Esophagus muscularis mucosa (tissue), 4 donors: ENCODE measurements at regions not wholly inside any gene's neighbourhood (a gene's known extent, or its start where the extent isn't known, plus 50 kb on each side); places are given as distances from the start of the nearest gene placed in this dataset.

Experiments
- DNase-seq: peaks from one replicate; pipeline ENCODE4 v3.0.0-alpha.2; 2017; ENCODE audit errors: extremely low spot score
- H3K27ac ChIP-seq, 4 donors: fragments of 200-600 bp; sonication (generic); replicated peaks in 1 of 4; 1 replicate in 3 of 4; 2 replicates in 1 of 4; pipeline ENCODE4 v1.5.1; 2016 to 2019; ENCODE audit warnings: mild to moderate bottlenecking in 1 of 4
- H3K27me3 ChIP-seq, 4 donors: fragments of 200-600 bp; sonication (generic); one replicate each; pipeline versions ENCODE4 v1.5.1 to v1.6.0; 2016 to 2019
- H3K36me3 ChIP-seq, 4 donors: fragments of 200-600 bp; sonication (generic); one replicate each; pipeline ENCODE4 v1.5.1; 2016 to 2019
- H3K4me1 ChIP-seq, 4 donors: fragments of 200-600 bp; sonication (generic); one replicate each; pipeline ENCODE4 v1.5.1; 2016 to 2019
- H3K4me3 ChIP-seq, 4 donors: fragments of 200-600 bp; sonication (generic); 1 replicate in 2 of 4; 2 replicates in 2 of 4; pipeline ENCODE4 v1.5.1; 2016 to 2019; ENCODE audit warnings: mild to moderate bottlenecking in 4 of 4, moderate library complexity in 1 of 4
- H3K9me3 ChIP-seq, 4 donors: fragments of 200-600 bp; sonication (generic); 1 replicate in 3 of 4; 2 replicates in 1 of 4; pipeline ENCODE4 v1.5.1; 2016 to 2019
- CTCF ChIP-seq, 3 experiments: fragments of 200-600 bp in 2 of 3; fragments of 450-650 bp in 1 of 3; sonication (generic) in 2 of 3; IDR thresholded peaks; one replicate each; pipeline ENCODE4 v1.5.1; 2017 to 2019; ENCODE audit warnings: antibody characterized with exemption in 3 of 3, mild to moderate bottlenecking in 2 of 3, moderate library complexity in 1 of 3
- EP300 ChIP-seq: sonication (generic); formaldehyde crosslinking; IDR thresholded peaks from one replicate; pipeline ENCODE4 v1.6.1; 2017; ENCODE audit warnings: antibody characterized with exemption
- POLR2A ChIP-seq: fragments of 450-650 bp; IDR thresholded peaks from one replicate; pipeline ENCODE4 v1.6.1; 2017; ENCODE audit warnings: antibody characterized with exemption, moderate library complexity, mild to moderate bottlenecking, low read depth
- POLR2AphosphoS5 ChIP-seq, 2 donors: sonication (generic); formaldehyde crosslinking; IDR thresholded peaks; one replicate each; pipeline ENCODE4 v1.6.1; 2017; ENCODE audit warnings: antibody characterized with exemption in 2 of 2
- WGBS: methylation state at CpG from one replicate; pipeline ENCODE4 v1.1.5; 2018; 5-methylcytosine and 5-hydroxymethylcytosine counted together
- intact Hi-C: fragments of 100-400 bp; cut with DNase I; formaldehyde crosslinking; loops from one replicate; pipeline ENCODE4 v1.15.1; 2023

- Histone ChIP-seq H3K4me1 (no peaks in the 10 kb centered on the region), H3K9me3 (peaks cover 0 to 18% (median 0%) of the 10 kb centered on the region in 4 donors), H3K36me3 (no peaks in the 10 kb centered on the region), H3K27me3 (no peaks in the 10 kb centered on the region), H3K27ac (no peak overlapping the region), H3K4me3 (no peak overlapping the region)
- WGBS = 85% methylated on average over 4 of the region's 5 CpGs
- DNase-seq = no peak
- TF ChIP-seq CTCF (IDR thresholded peaks at IDR 0.05) = no peak
- TF ChIP-seq EP300 = no peak
- TF ChIP-seq POLR2A = no peak
- no peak for TF ChIP-seq POLR2AphosphoS5 (IDR thresholded peaks at IDR 0.05)
- intact Hi-C loops = no loop called here
These were observed 794.3 kb downstream of the SH3BGRL start for GRCh38 chrX:81996166-81996565.

GRCh38 chrX:82029571-82030218 is 827.8 kb downstream of the SH3BGRL start:
- Histone ChIP-seq H3K27ac (no peak overlapping the region), H3K4me3 (no peak overlapping the region), H3K27me3 (no peaks in the 10 kb centered on the region), H3K36me3 (no peaks in the 10 kb centered on the region), H3K9me3 (peaks cover 0 to 15% (median 0%) of the 10 kb centered on the region in 4 donors), H3K4me1 (no peaks in the 10 kb centered on the region)
- DNase-seq = no peak
- intact Hi-C loops = no loop called here
- 66% methylated on average over 10 of the region's 10 CpGs for WGBS
- TF ChIP-seq POLR2AphosphoS5 (IDR thresholded peaks at IDR 0.05) (no peak), EP300 (no peak), POLR2A (no peak), CTCF (IDR thresholded peaks at IDR 0.05) (no peak)

GRCh38 chrX:82031250-82031649 is 829.3 kb downstream of the SH3BGRL start:
- Histone ChIP-seq H3K4me3 (no peak overlapping the region), H3K27me3 (no peaks in the 10 kb centered on the region), H3K36me3 (no peaks in the 10 kb centered on the region), H3K4me1 (no peaks in the 10 kb centered on the region), H3K27ac (no peak overlapping the region), H3K9me3 (peaks cover 0 to 15% (median 0%) of the 10 kb centered on the region in 4 donors)
- TF ChIP-seq POLR2A = no peak
- no peak for TF ChIP-seq CTCF (IDR thresholded peaks at IDR 0.05)
- no peak for TF ChIP-seq EP300
- TF ChIP-seq POLR2AphosphoS5 (IDR thresholded peaks at IDR 0.05) = no peak
- intact Hi-C loops = no loop called here
- 68% methylated on average over 1 of the region's 1 CpG for WGBS
- no peak for DNase-seq

GRCh38 chrX:82038793-82039192 is 836.9 kb downstream of the SH3BGRL start:
- no peak for DNase-seq
- intact Hi-C loops = no loop called here
- WGBS = 72% methylated on average over 3 of the region's 3 CpGs
- no peaks in the 10 kb centered on the region for H3K27me3 ChIP-seq
- no peaks in the 10 kb centered on the region for H3K9me3 ChIP-seq
- H3K36me3 ChIP-seq = no peaks in the 10 kb centered on the region
- H3K27ac ChIP-seq = no peak overlapping the region
- H3K4me3 ChIP-seq = no peak overlapping the region
- no peak for TF ChIP-seq POLR2AphosphoS5 (IDR thresholded peaks at IDR 0.05)
- TF ChIP-seq CTCF (IDR thresholded peaks at IDR 0.05) = no peak
- TF ChIP-seq POLR2A = no peak
- no peak for TF ChIP-seq EP300
- no peaks in the 10 kb centered on the region for H3K4me1 ChIP-seq

- WGBS = 70% methylated on average over 3 of the region's 3 CpGs
- Histone ChIP-seq H3K36me3 (no peaks in the 10 kb centered on the region), H3K4me3 (no peak overlapping the region), H3K27me3 (no peaks in the 10 kb centered on the region), H3K4me1 (no peaks in the 10 kb centered on the region), H3K27ac (no peak overlapping the region), H3K9me3 (no peaks in the 10 kb centered on the region)
- intact Hi-C loops = no loop called here
- TF ChIP-seq POLR2AphosphoS5 (IDR thresholded peaks at IDR 0.05) (no peak), EP300 (no peak), CTCF (IDR thresholded peaks at IDR 0.05) (no peak), POLR2A (no peak)
- DNase-seq = no peak
These were observed 839.1 kb downstream of the SH3BGRL start for GRCh38 chrX:82041034-82041433.
